ENCODE measurements at regions not wholly inside any gene's neighbourhood (a gene's known extent, or its start where the extent isn't known, plus 50 kb on each side); places are given as distances from the start of the nearest gene placed in this dataset.

DNA sequence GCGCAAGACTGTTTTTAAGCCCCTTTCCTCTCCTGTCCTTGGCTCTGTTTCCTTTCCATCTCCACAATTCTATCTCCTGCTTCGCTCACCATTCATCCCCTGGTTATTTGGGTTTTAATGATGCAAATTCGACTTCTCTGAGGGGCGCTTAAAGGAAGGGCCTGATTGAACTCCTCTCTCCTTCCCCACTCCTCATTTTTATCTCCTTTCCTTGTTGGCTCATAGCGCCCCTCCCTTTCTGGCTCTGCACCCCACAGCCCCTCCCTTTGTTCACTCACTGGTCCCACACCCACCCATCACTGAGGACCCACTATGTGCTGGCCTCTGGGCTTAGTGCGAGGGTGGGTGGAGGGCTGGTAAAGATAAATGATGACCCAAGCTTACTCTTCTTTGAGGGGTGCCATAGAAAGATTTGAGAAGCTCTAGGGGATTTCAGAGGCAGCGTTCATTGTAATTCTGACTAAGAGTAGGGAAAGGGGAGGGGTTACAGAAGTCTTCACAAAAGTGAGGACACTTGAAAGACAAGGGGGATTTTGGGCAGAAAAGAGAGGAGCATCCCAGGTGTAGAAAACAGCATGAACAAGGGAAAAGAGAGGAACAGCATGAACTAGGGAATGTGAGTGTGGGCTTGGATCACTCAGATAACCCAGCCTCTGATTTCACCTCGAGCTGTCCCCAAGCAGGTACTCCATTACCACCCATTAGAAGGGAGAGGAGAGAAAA lies 507.8 kb downstream of the CD83 start:
- Histone ChIP-seq H3K27ac (no peak overlapping the region), H3K9me3 (peaks cover 0 to 4% (median 0%) of the 10 kb centered on the region in 4 donors), H3K27me3 (no peaks in the 10 kb centered on the region), H3K4me1 (peaks cover 11 to 22% (median 18%) of the 10 kb centered on the region in 4 donors), H3K36me3 (no peaks in the 10 kb centered on the region), H3K4me3 (no peak overlapping the region)
- DNase-seq = no peak
- WGBS, 5 donors = 85 to 92% (median 89%) methylated on average over 8 of the region's 8 CpGs
- intact Hi-C loops (cut with DNase I; ENCODE audit: low total_unique reads) = no loop called here
- TF ChIP-seq, protein P1, sequence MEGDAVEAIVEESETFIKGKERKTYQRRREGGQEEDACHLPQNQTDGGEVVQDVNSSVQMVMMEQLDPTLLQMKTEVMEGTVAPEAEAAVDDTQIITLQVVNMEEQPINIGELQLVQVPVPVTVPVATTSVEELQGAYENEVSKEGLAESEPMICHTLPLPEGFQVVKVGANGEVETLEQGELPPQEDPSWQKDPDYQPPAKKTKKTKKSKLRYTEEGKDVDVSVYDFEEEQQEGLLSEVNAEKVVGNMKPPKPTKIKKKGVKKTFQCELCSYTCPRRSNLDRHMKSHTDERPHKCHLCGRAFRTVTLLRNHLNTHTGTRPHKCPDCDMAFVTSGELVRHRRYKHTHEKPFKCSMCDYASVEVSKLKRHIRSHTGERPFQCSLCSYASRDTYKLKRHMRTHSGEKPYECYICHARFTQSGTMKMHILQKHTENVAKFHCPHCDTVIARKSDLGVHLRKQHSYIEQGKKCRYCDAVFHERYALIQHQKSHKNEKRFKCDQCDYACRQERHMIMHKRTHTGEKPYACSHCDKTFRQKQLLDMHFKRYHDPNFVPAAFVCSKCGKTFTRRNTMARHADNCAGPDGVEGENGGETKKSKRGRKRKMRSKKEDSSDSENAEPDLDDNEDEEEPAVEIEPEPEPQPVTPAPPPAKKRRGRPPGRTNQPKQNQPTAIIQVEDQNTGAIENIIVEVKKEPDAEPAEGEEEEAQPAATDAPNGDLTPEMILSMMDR (IDR thresholded peaks at IDR 0.05) = no peak
- no peak for TF ChIP-seq POLR2AphosphoS5 (IDR thresholded peaks at IDR 0.05)
- no peak for TF ChIP-seq POLR2A (IDR thresholded peaks at IDR 0.05)
- no peak for TF ChIP-seq EP300 (IDR thresholded peaks at IDR 0.05)

DNA sequence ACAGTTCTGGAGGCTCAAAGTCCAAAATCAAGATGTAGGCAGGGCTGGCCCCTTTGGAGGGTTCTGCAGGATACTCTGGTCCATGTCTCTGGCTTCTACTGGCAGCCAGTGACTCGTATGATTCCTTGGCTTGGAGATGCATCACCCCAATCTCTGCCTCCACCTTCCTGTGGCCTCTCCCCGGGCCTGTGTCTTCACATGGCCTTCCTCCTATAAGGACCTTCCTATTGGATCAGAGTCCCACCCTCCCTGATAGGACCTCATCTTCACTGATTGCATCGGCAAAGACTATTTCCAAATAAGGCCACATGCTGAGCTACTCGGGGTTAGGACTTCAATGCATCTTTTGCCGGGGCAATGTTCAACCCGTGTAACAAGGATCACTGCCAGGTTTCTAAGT lies 509.0 kb downstream of the CD83 start:
- TF ChIP-seq, protein P1 (IDR thresholded peaks at IDR 0.05) = no peak
- TF ChIP-seq POLR2A (IDR thresholded peaks at IDR 0.05) = no peak
- no peak for TF ChIP-seq POLR2AphosphoS5 (IDR thresholded peaks at IDR 0.05)
- no peak for TF ChIP-seq EP300 (IDR thresholded peaks at IDR 0.05)
- DNase-seq = no peak
- WGBS, 5 donors = 74 to 86% (median 81%) methylated on average over 6 of the region's 6 CpGs
- no peaks in the 10 kb centered on the region for H3K27me3 ChIP-seq
- no peak overlapping the region for H3K27ac ChIP-seq
- no peaks in the 10 kb centered on the region for H3K36me3 ChIP-seq
- H3K4me1 ChIP-seq = peaks cover 10 to 15% (median 13%) of the 10 kb centered on the region in 4 donors
- peaks cover 0 to 4% (median 0%) of the 10 kb centered on the region in 4 donors for H3K9me3 ChIP-seq
- intact Hi-C loops (cut with DNase I; ENCODE audit: low total_unique reads) = no loop called here
- no peak overlapping the region for H3K4me3 ChIP-seq

DNA sequence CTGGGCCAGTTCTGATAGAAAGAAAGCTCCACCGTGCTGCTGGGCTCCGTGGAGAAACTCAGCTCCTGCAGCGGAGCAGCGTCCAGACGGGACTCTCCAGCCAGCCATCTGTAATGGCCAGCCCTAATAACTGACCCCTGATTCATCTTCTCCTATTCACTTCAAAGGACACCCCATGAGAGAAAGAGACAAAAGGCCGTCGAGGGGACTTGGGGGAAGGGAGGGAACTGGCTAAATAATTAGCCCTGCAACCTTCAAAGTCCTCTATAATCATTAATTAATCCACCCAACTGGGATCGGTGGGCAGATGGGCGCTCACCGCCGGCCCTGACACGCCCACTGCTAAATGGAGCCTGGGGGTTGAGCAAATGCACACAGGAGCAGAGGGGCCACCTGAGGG lies 512.4 kb downstream of the CD83 start:
- Histone ChIP-seq H3K4me1 (no peaks in the 10 kb centered on the region), H3K36me3 (no peaks in the 10 kb centered on the region), H3K9me3 (peaks cover 0 to 4% (median 0%) of the 10 kb centered on the region in 4 donors), H3K27ac (no peak overlapping the region), H3K4me3 (no peak overlapping the region), H3K27me3 (no peaks in the 10 kb centered on the region)
- DNase-seq = no peak
- 47 to 75% (median 67%) methylated on average over 12 of the region's 12 CpGs for WGBS, 5 donors
- TF ChIP-seq POLR2A (IDR thresholded peaks at IDR 0.05) (no peak), POLR2AphosphoS5 (IDR thresholded peaks at IDR 0.05) (no peak), EP300 (IDR thresholded peaks at IDR 0.05) (no peak)
- TF ChIP-seq, protein P1 (IDR thresholded peaks at IDR 0.05) = no peak
- intact Hi-C loops (cut with DNase I; ENCODE audit: low total_unique reads) = no loop called here

DNA sequence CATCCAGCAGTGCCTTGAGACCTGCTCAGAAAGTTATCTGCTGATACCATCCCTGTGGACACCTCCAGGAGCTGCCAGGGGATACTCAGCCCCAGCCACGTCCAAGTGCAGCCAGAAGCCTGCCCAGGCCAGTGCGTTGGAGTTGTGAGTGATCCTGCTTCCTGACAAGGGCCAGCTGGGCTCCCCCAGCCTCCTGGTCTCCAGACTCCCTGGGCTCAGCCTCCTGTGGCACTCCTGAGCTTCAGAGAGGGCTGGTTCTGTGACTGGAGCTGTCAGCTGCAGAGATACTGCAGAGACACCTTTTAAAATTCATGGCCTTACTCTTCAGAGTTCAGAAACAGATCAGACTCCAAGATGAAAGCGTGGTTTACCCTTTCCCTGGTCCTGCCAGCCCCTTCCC lies 515.9 kb downstream of the CD83 start:
- Histone ChIP-seq H3K36me3 (no peaks in the 10 kb centered on the region), H3K4me3 (no peak overlapping the region), H3K27ac (no peak overlapping the region), H3K9me3 (no peaks in the 10 kb centered on the region), H3K4me1 (peaks cover 0 to 11% (median under 1%) of the 10 kb centered on the region in 4 donors), H3K27me3 (no peaks in the 10 kb centered on the region)
- DNase-seq = no peak
- TF ChIP-seq POLR2AphosphoS5 (IDR thresholded peaks at IDR 0.05) = no peak
- TF ChIP-seq POLR2A (IDR thresholded peaks at IDR 0.05) = no peak
- no peak for TF ChIP-seq EP300 (IDR thresholded peaks at IDR 0.05)
- TF ChIP-seq, protein P1 (IDR thresholded peaks at IDR 0.05) = no peak
- WGBS, 5 donors = 77 to 94% (median 79%) methylated on average over 3 of the region's 3 CpGs
- intact Hi-C loops (cut with DNase I; ENCODE audit: low total_unique reads) = no loop called here
